ENCODE measurements at regions not wholly inside any gene's neighbourhood (a gene's known extent, or its start where the extent isn't known, plus 50 kb on each side); places are given as distances from the start of the nearest gene placed in this dataset.

DNA sequence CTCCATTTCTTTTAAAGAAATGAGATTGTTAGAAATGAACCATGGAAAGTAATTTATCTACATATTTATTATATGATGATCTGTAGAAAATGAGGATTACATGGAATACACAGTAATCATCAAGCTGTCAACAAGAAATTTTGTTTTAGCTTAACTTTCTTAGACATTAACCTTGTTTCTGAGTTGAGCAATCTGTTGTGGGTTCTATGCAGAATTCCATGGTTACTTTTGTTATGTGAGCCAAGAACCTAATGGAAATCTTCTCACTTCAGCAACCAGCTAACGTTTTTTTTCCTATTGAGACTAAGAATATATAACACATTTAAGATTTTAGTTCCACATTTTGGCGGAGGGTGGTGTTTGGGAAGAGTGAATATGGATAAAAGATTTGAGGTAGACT lies 136.1 kb upstream of the SLC4A4 start:
- Histone ChIP-seq H3K27me3 (ENCODE audit: insufficient read depth, low read depth) (no peaks in the 10 kb centered on the region), H3K79me2 (ENCODE audit: insufficient read depth, low read depth) (no peaks in the 10 kb centered on the region), H3K4me2 (no peak overlapping the region), H3K4me1 (ENCODE audit: low read depth, poor library complexity, severe bottlenecking) (no peaks in the 10 kb centered on the region), H2AFZ (ENCODE audit: low read depth) (no peak overlapping the region), H4K20me1 (ENCODE audit: insufficient read depth) (no peaks in the 10 kb centered on the region), H3K4me3 (IDR thresholded peaks at IDR 0.05; ENCODE audit: insufficient read depth, low read depth, low read length) (no peak overlapping the region), H3K27ac (no peak overlapping the region), H3K9ac (no peak overlapping the region), H3K36me3 (ENCODE audit: insufficient read depth) (no peaks in the 10 kb centered on the region)
- TF ChIP-seq, protein P1, sequence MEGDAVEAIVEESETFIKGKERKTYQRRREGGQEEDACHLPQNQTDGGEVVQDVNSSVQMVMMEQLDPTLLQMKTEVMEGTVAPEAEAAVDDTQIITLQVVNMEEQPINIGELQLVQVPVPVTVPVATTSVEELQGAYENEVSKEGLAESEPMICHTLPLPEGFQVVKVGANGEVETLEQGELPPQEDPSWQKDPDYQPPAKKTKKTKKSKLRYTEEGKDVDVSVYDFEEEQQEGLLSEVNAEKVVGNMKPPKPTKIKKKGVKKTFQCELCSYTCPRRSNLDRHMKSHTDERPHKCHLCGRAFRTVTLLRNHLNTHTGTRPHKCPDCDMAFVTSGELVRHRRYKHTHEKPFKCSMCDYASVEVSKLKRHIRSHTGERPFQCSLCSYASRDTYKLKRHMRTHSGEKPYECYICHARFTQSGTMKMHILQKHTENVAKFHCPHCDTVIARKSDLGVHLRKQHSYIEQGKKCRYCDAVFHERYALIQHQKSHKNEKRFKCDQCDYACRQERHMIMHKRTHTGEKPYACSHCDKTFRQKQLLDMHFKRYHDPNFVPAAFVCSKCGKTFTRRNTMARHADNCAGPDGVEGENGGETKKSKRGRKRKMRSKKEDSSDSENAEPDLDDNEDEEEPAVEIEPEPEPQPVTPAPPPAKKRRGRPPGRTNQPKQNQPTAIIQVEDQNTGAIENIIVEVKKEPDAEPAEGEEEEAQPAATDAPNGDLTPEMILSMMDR (conservative IDR thresholded peaks at IDR 0.05; ENCODE audit: low read depth, low read length), result no peak

DNA sequence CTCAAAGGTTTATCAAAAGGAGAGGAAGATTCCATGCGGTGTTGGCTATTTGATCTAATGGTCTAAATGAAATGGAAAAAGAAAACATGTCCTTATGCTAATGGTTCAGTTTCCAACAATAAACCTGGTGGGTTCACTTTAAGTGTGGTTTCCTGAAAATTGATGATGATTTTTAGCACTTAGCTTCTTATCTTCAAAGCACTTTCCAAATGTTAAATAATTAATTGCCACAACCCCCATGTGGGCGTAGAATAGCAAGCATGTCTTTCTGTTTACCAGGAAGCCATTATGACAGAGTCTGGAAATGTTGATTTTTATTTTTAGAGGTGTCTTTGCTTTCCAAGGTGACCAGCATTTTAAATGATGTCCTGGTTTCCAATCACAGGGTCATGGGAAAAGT lies 134.8 kb upstream of the SLC4A4 start:
- no peak overlapping the region for H3K4me2 ChIP-seq
- H4K20me1 ChIP-seq (ENCODE audit: insufficient read depth), result no peaks in the 10 kb centered on the region
- TF ChIP-seq, protein P1 (conservative IDR thresholded peaks at IDR 0.05; ENCODE audit: low read depth, low read length), result no peak
- no peaks in the 10 kb centered on the region for H3K4me1 ChIP-seq (ENCODE audit: low read depth, poor library complexity, severe bottlenecking)
- H3K4me3 ChIP-seq (IDR thresholded peaks at IDR 0.05; ENCODE audit: insufficient read depth, low read depth, low read length), result no peak overlapping the region
- H2AFZ ChIP-seq (ENCODE audit: low read depth), result no peak overlapping the region
- H3K27ac ChIP-seq, result no peak overlapping the region
- no peaks in the 10 kb centered on the region for H3K27me3 ChIP-seq (ENCODE audit: insufficient read depth, low read depth)
- no peak overlapping the region for H3K9ac ChIP-seq
- no peaks in the 10 kb centered on the region for H3K36me3 ChIP-seq (ENCODE audit: insufficient read depth)
- H3K79me2 ChIP-seq (ENCODE audit: insufficient read depth, low read depth), result no peaks in the 10 kb centered on the region

DNA sequence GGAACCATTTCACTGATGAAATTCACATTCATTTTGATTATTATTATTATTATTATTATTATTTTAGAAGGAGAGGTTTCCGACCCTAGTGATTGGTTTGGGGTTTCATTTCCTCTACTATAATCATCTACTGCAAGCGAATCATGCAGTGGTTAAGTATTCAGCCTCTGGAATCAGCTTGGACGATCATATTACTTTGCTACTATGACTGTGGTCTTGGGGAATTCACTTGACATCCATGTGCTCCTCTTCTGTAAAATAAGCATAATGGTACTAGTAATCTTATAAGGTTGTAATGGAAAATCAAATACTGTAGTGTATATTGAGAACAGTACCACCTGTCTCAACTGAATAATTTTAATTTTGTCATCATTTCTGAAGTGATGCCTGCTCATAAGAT lies 132.1 kb upstream of the SLC4A4 start:
- Histone ChIP-seq H3K27me3 (ENCODE audit: insufficient read depth, low read depth) (no peaks in the 10 kb centered on the region), H3K4me2 (no peak overlapping the region), H3K36me3 (ENCODE audit: insufficient read depth) (no peaks in the 10 kb centered on the region), H4K20me1 (ENCODE audit: insufficient read depth) (no peaks in the 10 kb centered on the region), H3K27ac (no peak overlapping the region), H3K79me2 (ENCODE audit: insufficient read depth, low read depth) (no peaks in the 10 kb centered on the region), H3K4me3 (IDR thresholded peaks at IDR 0.05; ENCODE audit: insufficient read depth, low read depth, low read length) (no peak overlapping the region), H3K4me1 (ENCODE audit: low read depth, poor library complexity, severe bottlenecking) (no peaks in the 10 kb centered on the region), H3K9ac (no peak overlapping the region), H2AFZ (ENCODE audit: low read depth) (no peak overlapping the region)
- TF ChIP-seq, protein P1 (conservative IDR thresholded peaks at IDR 0.05; ENCODE audit: low read depth, low read length), result no peak

DNA sequence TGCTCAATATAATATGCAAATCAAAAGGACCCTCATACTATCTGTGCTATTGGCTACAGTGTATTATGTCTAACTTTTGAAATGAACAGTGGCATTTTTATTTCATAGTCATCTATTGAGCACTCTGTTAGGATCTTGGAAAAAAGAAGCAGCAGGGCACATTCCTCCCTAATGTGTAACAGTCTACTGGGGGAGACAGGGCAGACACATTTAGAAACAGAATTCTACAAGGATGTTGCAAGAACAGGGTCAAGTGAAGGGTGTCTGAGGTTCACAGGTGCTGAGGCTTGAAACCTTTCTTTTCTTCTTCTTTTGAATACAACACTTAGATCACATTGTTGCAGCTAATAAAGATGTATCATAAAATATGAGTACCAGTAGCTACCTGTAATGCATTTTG lies 129.7 kb upstream of the SLC4A4 start:
- no peaks in the 10 kb centered on the region for H3K27me3 ChIP-seq (ENCODE audit: insufficient read depth, low read depth)
- no peaks in the 10 kb centered on the region for H3K36me3 ChIP-seq (ENCODE audit: insufficient read depth)
- H3K4me3 ChIP-seq (IDR thresholded peaks at IDR 0.05; ENCODE audit: insufficient read depth, low read depth, low read length), result no peak overlapping the region
- no peaks in the 10 kb centered on the region for H4K20me1 ChIP-seq (ENCODE audit: insufficient read depth)
- TF ChIP-seq, protein P1 (conservative IDR thresholded peaks at IDR 0.05; ENCODE audit: low read depth, low read length), result no peak
- H3K9ac ChIP-seq, result no peak overlapping the region
- H3K79me2 ChIP-seq (ENCODE audit: insufficient read depth, low read depth), result no peaks in the 10 kb centered on the region
- H3K27ac ChIP-seq, result no peak overlapping the region
- H3K4me2 ChIP-seq, result no peak overlapping the region
- no peak overlapping the region for H2AFZ ChIP-seq (ENCODE audit: low read depth)
- no peaks in the 10 kb centered on the region for H3K4me1 ChIP-seq (ENCODE audit: low read depth, poor library complexity, severe bottlenecking)

DNA sequence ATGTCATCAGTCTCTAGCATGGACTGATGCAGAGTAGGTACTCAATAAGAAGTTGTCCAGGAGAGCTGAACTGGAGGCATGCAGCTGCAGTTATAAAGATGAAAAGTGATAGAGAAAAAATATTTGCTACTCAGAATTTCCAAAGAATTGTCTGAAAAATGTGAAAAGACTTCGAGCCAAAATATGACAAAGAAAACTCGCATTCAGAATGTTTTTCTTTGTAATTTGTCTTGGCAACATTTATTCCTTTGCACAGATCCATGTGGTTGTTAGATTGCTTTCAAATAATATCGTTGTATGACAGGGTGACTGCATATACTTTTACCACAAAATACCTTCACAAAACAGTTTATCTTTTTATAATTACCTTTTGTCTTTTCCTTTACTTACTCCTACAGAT lies 128.0 kb upstream of the SLC4A4 start:
- Histone ChIP-seq H3K4me3 (IDR thresholded peaks at IDR 0.05; ENCODE audit: insufficient read depth, low read depth, low read length) (no peak overlapping the region), H3K4me1 (ENCODE audit: low read depth, poor library complexity, severe bottlenecking) (no peaks in the 10 kb centered on the region), H3K79me2 (ENCODE audit: insufficient read depth, low read depth) (no peaks in the 10 kb centered on the region), H4K20me1 (ENCODE audit: insufficient read depth) (no peaks in the 10 kb centered on the region), H3K27me3 (ENCODE audit: insufficient read depth, low read depth) (no peaks in the 10 kb centered on the region), H3K27ac (no peak overlapping the region), H3K9ac (no peak overlapping the region), H3K4me2 (no peak overlapping the region), H3K36me3 (ENCODE audit: insufficient read depth) (no peaks in the 10 kb centered on the region), H2AFZ (ENCODE audit: low read depth) (no peak overlapping the region)
- TF ChIP-seq, protein P1 (conservative IDR thresholded peaks at IDR 0.05; ENCODE audit: low read depth, low read length), result no peak
